Astrocyte of the spinal cord (primary cell): ENCODE measurements at regions not wholly inside any gene's neighbourhood (a gene's known extent, or its start where the extent isn't known, plus 50 kb on each side); places are given as distances from the start of the nearest gene placed in this dataset.
"Not testable (repeated sequence)": the region's sequence is repeated elsewhere in the genome, so short reads cannot be mapped to it uniquely, and the experiment has no call there.

Source experiments
- DNase-seq: peaks from one replicate; pipeline ENCODE4 v3.0.0; 2011; ENCODE audit warnings: low read depth, low spot score
- H3K4me3 ChIP-seq: 2 replicates; pipeline ENCODE4 v1.5.1; 2011; ENCODE audit warnings: low read depth, mild to moderate bottlenecking, low read length, moderate library complexity
- CTCF ChIP-seq: IDR thresholded peaks from 2 replicates; pipeline ENCODE4 v1.5.1; 2012; ENCODE audit warnings: low read depth, mild to moderate bottlenecking, low read length, inconsistent platforms
- in situ Hi-C: cut with HindIII; loops from 2 replicates; pipeline ENCODE4 v1.10.0; 2017; ENCODE audit warnings: low sequenced_read_pairs

GRCh38 chr14:105925615-105926372, 399.4 kb downstream of the TMEM121 start:
- no peak for DNase-seq
- in situ Hi-C loops: no loop called here
- TF ChIP-seq CTCF: no peak
- no peak overlapping the region for H3K4me3 ChIP-seq

GRCh38 chr14:105926373-105927095, 400.2 kb downstream of the TMEM121 start:
- TF ChIP-seq CTCF: no peak
- no peak overlapping the region for H3K4me3 ChIP-seq
- DNase-seq: no peak
- in situ Hi-C loops: no loop called here

DNA sequence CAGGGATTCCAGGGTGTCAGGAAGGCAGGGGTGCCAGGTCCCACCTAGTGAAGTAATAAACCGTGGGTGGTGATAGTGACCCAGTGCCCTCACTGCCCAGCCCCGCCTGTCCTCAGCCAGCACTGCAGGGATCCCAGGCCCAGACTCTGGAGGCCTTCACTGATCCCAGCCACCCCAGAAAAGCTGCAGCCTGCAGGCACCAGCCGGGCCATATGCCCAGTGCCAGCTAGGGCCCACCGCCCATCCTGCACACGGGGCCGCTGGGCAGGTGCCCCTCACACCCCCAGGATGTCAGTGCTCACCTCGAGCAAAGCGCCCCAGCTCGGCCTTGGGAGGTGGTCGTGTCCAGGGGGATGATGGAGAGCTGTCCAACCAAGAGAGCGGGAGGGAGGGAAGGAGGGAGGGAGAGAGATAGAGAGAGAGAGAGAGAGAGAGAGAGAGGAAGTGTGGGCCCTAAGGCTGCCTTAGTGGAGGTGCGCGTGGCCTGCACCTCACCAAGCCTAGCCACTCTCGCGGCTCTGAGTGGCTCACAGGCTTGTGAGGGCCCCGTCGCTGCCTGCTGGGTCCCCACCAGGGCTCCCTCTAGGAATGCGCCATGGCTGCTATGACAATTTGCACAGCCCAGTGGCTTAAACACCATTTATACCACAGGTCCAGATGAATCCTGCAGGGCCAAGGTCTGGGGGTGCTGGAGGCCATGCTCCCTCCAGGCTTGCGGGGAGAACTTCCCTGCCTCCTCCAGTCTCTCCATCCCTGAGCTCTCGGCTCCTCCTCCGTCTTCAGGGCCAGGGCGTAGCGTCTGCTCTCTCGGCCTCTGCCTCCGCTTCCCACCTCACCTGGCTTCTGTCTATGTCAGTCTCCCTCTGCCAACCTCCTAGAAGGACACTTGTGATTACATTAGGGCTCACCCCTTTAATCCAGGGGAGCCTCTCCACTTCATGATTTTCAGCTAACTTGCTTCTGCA, 401.0 kb downstream of the TMEM121 start:
- DNase-seq: no peak
- in situ Hi-C loops: no loop called here
- H3K4me3 ChIP-seq: no peak overlapping the region
- TF ChIP-seq CTCF: no peak

GRCh38 chr14:105928171-105929111, 402.1 kb downstream of the TMEM121 start:
- in situ Hi-C loops, DNase-seq, H3K4me3 ChIP-seq: not testable (repeated sequence)

DNA sequence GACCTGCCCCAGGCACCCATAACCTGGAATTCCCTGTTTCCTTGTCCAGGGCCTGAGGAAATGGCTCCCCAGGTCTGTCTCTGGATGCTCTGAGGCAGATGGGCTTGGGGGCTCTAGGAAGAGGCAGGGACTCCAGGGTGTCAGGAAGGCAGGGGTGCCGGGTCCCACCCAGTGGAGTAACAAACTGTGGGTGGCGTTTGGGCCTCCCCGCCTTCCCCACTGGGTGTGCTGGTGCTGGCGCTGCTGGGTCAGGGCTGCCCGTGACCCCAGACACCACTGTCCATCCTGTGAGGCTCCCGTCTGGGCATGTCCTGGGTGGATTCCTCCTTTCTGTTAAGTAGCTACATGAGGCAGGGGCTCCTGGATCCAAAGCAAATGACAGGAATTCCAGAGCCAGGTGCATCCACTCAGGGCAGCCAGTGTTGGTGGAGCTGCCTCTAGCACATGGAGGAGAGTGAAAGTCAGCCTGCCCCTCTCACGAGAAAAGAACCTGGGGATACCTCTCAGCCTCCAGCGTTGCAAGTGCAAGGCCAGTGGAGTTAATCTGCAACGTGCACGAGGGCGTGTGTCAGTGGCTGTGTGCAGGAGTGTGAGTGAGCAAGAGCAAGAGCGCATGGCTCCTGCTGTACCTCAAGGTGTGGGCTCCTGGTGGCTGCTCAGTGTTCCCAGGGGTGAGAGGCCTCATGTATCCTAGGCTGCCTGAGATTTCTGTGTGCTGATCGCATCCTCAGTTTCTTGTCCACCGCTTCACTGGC, 403.1 kb downstream of the TMEM121 start:
- H3K4me3 ChIP-seq: no peak overlapping the region
- in situ Hi-C loops: no loop called here
- no peak for TF ChIP-seq CTCF
- no peak for DNase-seq

DNA sequence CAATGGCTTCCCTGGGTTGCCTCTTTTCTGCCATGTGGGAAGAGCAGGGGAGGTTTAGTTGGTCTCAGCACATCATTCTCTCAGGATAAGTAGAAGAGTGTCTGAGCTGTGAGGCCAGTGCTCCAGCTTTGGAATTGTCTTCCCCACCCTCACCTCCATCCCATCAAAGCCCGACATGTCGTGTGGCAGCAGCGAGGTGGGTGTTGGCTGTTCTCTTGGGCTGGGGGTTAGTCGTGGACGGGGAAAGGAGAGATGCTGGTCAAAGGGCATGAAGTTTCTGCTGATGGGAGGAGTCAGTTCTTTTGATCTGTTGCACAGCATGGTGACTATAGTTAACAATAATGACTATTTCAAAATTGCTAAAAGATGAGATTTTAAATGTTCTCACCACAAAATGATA, 404.2 kb downstream of the TMEM121 start:
- in situ Hi-C loops: no loop called here
- H3K4me3 ChIP-seq: no peak overlapping the region
- no peak for DNase-seq
- TF ChIP-seq CTCF: no peak
